Ascending aorta (tissue), 2 donors: ENCODE measurements at regions not wholly inside any gene's neighbourhood (a gene's known extent, or its start where the extent isn't known, plus 50 kb on each side); places are given as distances from the start of the nearest gene placed in this dataset.

ENCODE experiments used
- DNase-seq, 2 donors: peaks; one replicate each; pipeline ENCODE4 v3.0.0-alpha.2; 2019; ENCODE audit warnings: low spot score in 2 of 2
- H3K27ac ChIP-seq, 2 donors: fragments of 200-600 bp; sonication (generic); one replicate each; pipeline ENCODE4 v1.5.1; 2016 to 2017; ENCODE audit warnings: mild to moderate bottlenecking in 1 of 2
- H3K27me3 ChIP-seq: fragments of 200-600 bp; sonication (generic); one replicate; pipeline ENCODE4 v1.5.1; 2017
- H3K36me3 ChIP-seq, 2 donors: fragments of 200-600 bp; sonication (generic); one replicate each; pipeline ENCODE4 v1.5.1; 2016
- H3K4me1 ChIP-seq, 2 donors: fragments of 200-600 bp; sonication (generic); one replicate each; pipeline ENCODE4 v1.5.1; 2016 to 2017; ENCODE audit warnings: mild to moderate bottlenecking in 1 of 2
- H3K4me3 ChIP-seq, 2 donors: fragments of 200-600 bp; sonication (generic); one replicate each; pipeline ENCODE4 v1.5.1; 2016 to 2017; ENCODE audit warnings: mild to moderate bottlenecking in 1 of 2
- H3K9me3 ChIP-seq, 2 donors: fragments of 200-600 bp; sonication (generic); one replicate each; pipeline ENCODE4 v1.5.1; 2016
- CTCF ChIP-seq, 3 experiments: fragments of 200-600 bp in 2 of 3; fragments of 450-650 bp in 1 of 3; sonication (generic) in 2 of 3; IDR thresholded peaks; one replicate each; pipeline ENCODE4 v1.5.1; 2016 to 2019; ENCODE audit warnings: antibody characterized with exemption in 3 of 3, mild to moderate bottlenecking in 1 of 3, moderate library complexity in 1 of 3
- intact Hi-C: fragments of 100-400 bp; cut with DNase I; formaldehyde crosslinking; loops from one replicate; pipeline ENCODE4 v1.15.1; 2023

DNA sequence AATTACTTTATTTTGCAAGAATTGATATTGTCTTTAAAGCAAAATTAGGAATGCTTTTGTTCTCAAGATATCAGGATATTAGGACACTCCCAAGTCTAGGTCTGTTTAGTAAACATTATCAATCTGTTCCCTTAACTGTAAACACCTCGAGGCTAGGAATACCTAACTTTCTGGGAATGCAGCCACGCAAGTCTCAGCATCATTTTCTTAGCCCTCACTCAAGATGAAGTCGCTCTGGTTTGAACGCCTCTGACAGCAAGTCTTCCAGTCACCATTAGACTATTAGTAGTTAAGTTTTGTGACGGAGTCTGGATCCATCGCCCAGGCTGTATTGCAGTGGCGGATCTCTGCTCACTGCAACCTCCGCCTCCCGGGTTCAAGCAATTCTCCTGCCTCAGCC, 128.0 kb upstream of the MYO3A start:
- no peaks in the 10 kb centered on the region for H3K27me3 ChIP-seq
- H3K9me3 ChIP-seq, result no peaks in the 10 kb centered on the region
- H3K4me1 ChIP-seq, result no peaks in the 10 kb centered on the region
- no peak for DNase-seq
- H3K36me3 ChIP-seq, result no peaks in the 10 kb centered on the region
- no peak for TF ChIP-seq CTCF (IDR thresholded peaks at IDR 0.05)
- H3K27ac ChIP-seq, result no peak overlapping the region
- intact Hi-C loops, result no loop called here
- H3K4me3 ChIP-seq, result no peak overlapping the region

GRCh38 chr10:25808372-25808771, 125.7 kb upstream of the MYO3A start:
- intact Hi-C loops, result no loop called here
- Histone ChIP-seq H3K4me3 (no peak overlapping the region), H3K27me3 (no peaks in the 10 kb centered on the region), H3K27ac (no peak overlapping the region), H3K4me1 (no peaks in the 10 kb centered on the region), H3K9me3 (no peaks in the 10 kb centered on the region), H3K36me3 (no peaks in the 10 kb centered on the region)
- DNase-seq, result no peak
- TF ChIP-seq CTCF (IDR thresholded peaks at IDR 0.05), result no peak

GRCh38 chr10:25811052-25811685, 122.9 kb upstream of the MYO3A start:
- no peak for TF ChIP-seq CTCF (IDR thresholded peaks at IDR 0.05)

DNA sequence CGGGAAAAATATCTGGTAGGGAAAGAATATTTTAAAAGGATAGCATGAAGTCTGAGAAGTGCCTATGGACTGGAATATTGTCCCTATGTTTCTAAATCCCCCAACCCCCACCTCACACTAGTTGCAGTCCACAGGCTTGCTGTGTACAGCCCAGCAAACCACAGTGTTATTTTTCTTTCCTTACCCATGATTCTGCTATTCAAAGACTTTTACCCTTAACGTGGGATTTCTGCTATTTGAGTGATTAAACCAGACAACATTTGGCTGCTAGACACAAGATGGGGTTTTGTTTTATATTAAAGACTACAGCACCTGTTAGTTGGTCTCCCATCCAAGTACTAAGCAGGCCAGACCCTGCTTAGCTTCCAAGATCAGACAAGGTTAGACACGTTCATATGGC, 120.5 kb upstream of the MYO3A start:
- no peaks in the 10 kb centered on the region for H3K36me3 ChIP-seq
- no peaks in the 10 kb centered on the region for H3K4me1 ChIP-seq
- no peaks in the 10 kb centered on the region for H3K9me3 ChIP-seq
- intact Hi-C loops, result no loop called here
- no peak for TF ChIP-seq CTCF (IDR thresholded peaks at IDR 0.05)
- H3K27ac ChIP-seq, result no peak overlapping the region
- DNase-seq, result no peak
- no peak overlapping the region for H3K4me3 ChIP-seq
- H3K27me3 ChIP-seq, result no peaks in the 10 kb centered on the region

More at GRCh38 chr10:25811052-25811685, 122.9 kb upstream of the MYO3A start:
- Histone ChIP-seq H3K27me3 (no peaks in the 10 kb centered on the region), H3K36me3 (no peaks in the 10 kb centered on the region), H3K4me3 (no peak overlapping the region), H3K9me3 (no peaks in the 10 kb centered on the region), H3K4me1 (no peaks in the 10 kb centered on the region), H3K27ac (no peak overlapping the region)
- DNase-seq, result no peak
- intact Hi-C loops, result no loop called here

DNA sequence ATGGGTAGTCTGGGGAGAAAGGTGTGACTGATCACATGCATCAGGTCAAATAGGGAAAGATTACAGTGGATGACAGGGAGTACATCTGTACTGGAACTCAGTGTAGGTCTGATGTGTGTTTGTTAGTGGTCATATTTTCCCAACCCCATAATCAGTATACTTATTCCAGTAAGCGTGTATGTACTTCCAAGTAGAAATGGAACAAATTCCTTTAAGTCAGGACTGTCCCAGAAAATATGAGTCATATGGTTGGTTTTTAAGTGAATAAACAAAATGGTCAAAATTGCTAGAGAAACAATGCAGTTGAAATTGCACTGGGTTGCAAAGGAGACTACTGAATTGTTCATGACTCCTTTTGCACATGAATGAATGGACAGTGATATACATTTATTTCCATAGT, 118.8 kb upstream of the MYO3A start:
- no peaks in the 10 kb centered on the region for H3K9me3 ChIP-seq
- H3K4me3 ChIP-seq, result no peak overlapping the region
- intact Hi-C loops, result no loop called here
- no peaks in the 10 kb centered on the region for H3K4me1 ChIP-seq
- no peak overlapping the region for H3K27ac ChIP-seq
- no peak for DNase-seq
- TF ChIP-seq CTCF (IDR thresholded peaks at IDR 0.05), result no peak
- H3K36me3 ChIP-seq, result no peaks in the 10 kb centered on the region
- H3K27me3 ChIP-seq, result no peaks in the 10 kb centered on the region
